ENCODE measurements at regions not wholly inside any gene's neighbourhood (a gene's known extent, or its start where the extent isn't known, plus 50 kb on each side); places are given as distances from the start of the nearest gene placed in this dataset.

- Histone ChIP-seq H3K4me3 (peak overlapping the region in 2 of 4 donors; percentile 0 to 35), H3K4me1 (peaks cover 0 to 18% (median 4%) of the 10 kb centered on the region in 4 donors), H3K27ac (peak overlapping the region; percentile 24 to 72 (median 62)), H3K9me3 (no peaks in the 10 kb centered on the region), H3K36me3 (no peaks in the 10 kb centered on the region), H3K27me3 (no peaks in the 10 kb centered on the region)
- in situ Hi-C loops (cut with MboI; ENCODE audit: low pct_ligation_motif_present in 1 of 4, low pct_unique_long_range_greater_than_20kb in 1 of 4, low sequenced_read_pairs in 3 of 4), result loop anchor here in 1 of 4 donors (25.0 kb wide), 1 partner anchor 248 kb away; the partner anchor contains the start of gene KLF6
- WGBS, 2 donors (ENCODE audit: low coverage in 1 of 2), result 26 to 34% methylated on average over 8 to 15 of the region's 15 CpGs
- peak; percentile 22 for DNase-seq
- TF ChIP-seq POLR2AphosphoS5 (IDR thresholded peaks at IDR 0.05) (peak in 1 of 3 donors; percentile 14), CTCF (IDR thresholded peaks at IDR 0.05) (no peak)
- intact Hi-C loops (cut with DNase I; ENCODE audit: low total_unique reads), result no loop called here
These were observed 250.0 kb upstream of the KLF6 start for GRCh38 chr10:4034907-4035598.

DNA sequence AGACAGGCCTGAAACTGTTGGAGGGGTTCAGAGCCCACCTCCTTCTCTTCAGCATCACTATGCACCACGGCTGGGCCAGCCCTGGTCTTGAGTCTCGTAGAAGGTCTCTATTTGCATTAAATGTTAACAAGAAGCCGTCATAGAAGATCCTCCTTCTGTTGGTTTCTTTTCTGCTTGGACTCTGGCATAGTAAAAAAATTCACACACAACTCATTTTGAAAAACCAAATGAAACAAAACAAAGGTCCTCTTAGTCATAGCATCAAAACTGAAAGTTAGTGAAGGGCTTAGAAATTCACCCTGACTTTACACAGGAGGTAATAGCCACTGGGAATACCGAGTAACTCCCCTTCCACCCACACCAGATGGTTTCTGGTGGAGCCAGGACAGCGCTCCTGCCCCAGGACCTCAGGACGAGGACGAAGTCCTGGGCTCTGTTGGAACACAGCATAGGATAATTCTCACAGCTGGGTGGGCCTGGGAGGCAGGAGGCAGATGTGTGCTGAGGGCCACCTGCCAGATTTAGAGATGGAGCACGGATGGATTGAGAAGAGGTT lies 248.4 kb upstream of the KLF6 start:
- Histone ChIP-seq H3K36me3 (no peaks in the 10 kb centered on the region), H3K9me3 (no peaks in the 10 kb centered on the region), H3K27me3 (no peaks in the 10 kb centered on the region), H3K27ac (no peak overlapping the region), H3K4me1 (peaks cover 0 to 18% (median 4%) of the 10 kb centered on the region in 4 donors), H3K4me3 (no peak overlapping the region)
- in situ Hi-C loops (cut with MboI; ENCODE audit: low pct_ligation_motif_present in 1 of 4, low pct_unique_long_range_greater_than_20kb in 1 of 4, low sequenced_read_pairs in 3 of 4) (loop anchor here in 1 of 4 donors (25.0 kb wide), 1 partner anchor 246 kb away; the partner anchor contains the start of gene KLF6), intact Hi-C loops (cut with DNase I; ENCODE audit: low total_unique reads) (no loop called here)
- TF ChIP-seq POLR2AphosphoS5 (IDR thresholded peaks at IDR 0.05) (no peak), EP300 (IDR thresholded peaks at IDR 0.05; ENCODE audit: low read depth) (no peak), POLR2A (IDR thresholded peaks at IDR 0.05) (no peak), CTCF (IDR thresholded peaks at IDR 0.05) (no peak)
- no peak for DNase-seq
- 54 to 71% methylated on average over 2 to 8 of the region's 8 CpGs for WGBS, 2 donors (ENCODE audit: low coverage in 1 of 2)

- in situ Hi-C loops (cut with MboI; ENCODE audit: low pct_ligation_motif_present in 1 of 4, low pct_unique_long_range_greater_than_20kb in 1 of 4, low sequenced_read_pairs in 3 of 4) (loop anchor here in 1 of 4 donors (25.0 kb wide), 1 partner anchor 243 kb away; the partner anchor contains the start of gene KLF6), intact Hi-C loops (cut with DNase I; ENCODE audit: low total_unique reads) (no loop called here)
- Histone ChIP-seq H3K27ac (no peak overlapping the region), H3K4me3 (no peak overlapping the region), H3K9me3 (no peaks in the 10 kb centered on the region), H3K27me3 (no peaks in the 10 kb centered on the region), H3K4me1 (peaks cover 0 to 13% (median 2%) of the 10 kb centered on the region in 4 donors), H3K36me3 (no peaks in the 10 kb centered on the region)
- WGBS, 2 donors (ENCODE audit: low coverage in 1 of 2), result 79 to 89% methylated on average over 3 to 8 of the region's 8 CpGs
- DNase-seq, result no peak
- no peak for TF ChIP-seq POLR2A (IDR thresholded peaks at IDR 0.05)
These were observed 244.9 kb upstream of the KLF6 start for GRCh38 chr10:4029866-4030265.

DNA sequence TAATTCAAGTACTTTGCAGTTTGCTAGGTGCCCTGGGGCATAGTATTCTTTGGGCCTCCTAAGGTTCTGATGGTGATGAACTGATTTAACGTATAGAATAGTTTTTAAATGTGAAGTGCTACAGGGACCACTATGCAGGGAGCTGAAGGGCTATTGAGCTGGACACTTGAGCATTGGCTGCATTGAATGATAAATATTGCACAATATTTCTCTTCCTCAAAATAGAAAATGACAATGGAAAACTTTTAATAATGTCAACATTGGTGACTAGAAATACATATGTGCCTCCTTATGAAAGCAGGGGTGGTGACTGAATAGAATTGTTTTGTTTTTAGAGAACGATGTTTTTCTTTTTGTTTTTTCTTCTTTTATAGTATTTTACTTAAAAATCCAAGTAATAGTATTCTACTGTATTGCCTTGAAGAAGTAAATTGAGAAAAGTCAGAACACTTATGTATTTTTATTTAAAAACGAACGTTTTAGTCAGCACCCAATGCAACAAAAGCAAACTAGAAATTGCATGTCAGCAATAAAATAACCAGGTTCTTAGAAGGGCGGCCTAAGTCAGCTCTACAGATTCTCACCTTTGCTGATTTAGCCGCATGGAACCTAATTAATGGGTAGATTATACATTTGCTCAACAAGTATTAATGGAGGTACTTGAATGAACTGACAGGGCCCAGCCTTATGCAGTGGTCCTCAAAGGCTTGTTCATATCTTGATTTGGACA lies 244.0 kb upstream of the KLF6 start:
- Histone ChIP-seq H3K27me3 (no peaks in the 10 kb centered on the region), H3K27ac (no peak overlapping the region), H3K4me3 (no peak overlapping the region), H3K9me3 (no peaks in the 10 kb centered on the region), H3K4me1 (peaks cover 0 to 4% (median 0%) of the 10 kb centered on the region in 4 donors), H3K36me3 (no peaks in the 10 kb centered on the region)
- intact Hi-C loops (cut with DNase I; ENCODE audit: low total_unique reads) (no loop called here), in situ Hi-C loops (cut with MboI; ENCODE audit: low pct_ligation_motif_present in 1 of 4, low pct_unique_long_range_greater_than_20kb in 1 of 4, low sequenced_read_pairs in 3 of 4) (loop anchor here in 1 of 4 donors (25.0 kb wide), 1 partner anchor 242 kb away; the partner anchor contains the start of gene KLF6)
- TF ChIP-seq POLR2AphosphoS5 (IDR thresholded peaks at IDR 0.05) (no peak), EP300 (IDR thresholded peaks at IDR 0.05; ENCODE audit: low read depth) (no peak)
- DNase-seq, result no peak
- WGBS, 2 donors (ENCODE audit: low coverage in 1 of 2), result 91 to 96% methylated on average over 6 of the region's 6 CpGs

GRCh38 chr10:4028027-4028471 lies 243.0 kb upstream of the KLF6 start:
- Histone ChIP-seq H3K27ac (no peak overlapping the region), H3K27me3 (no peaks in the 10 kb centered on the region), H3K36me3 (no peaks in the 10 kb centered on the region), H3K4me1 (peaks cover 0 to 3% (median 0%) of the 10 kb centered on the region in 4 donors), H3K4me3 (no peak overlapping the region), H3K9me3 (no peaks in the 10 kb centered on the region)
- in situ Hi-C loops (cut with MboI; ENCODE audit: low pct_ligation_motif_present in 1 of 4, low pct_unique_long_range_greater_than_20kb in 1 of 4, low sequenced_read_pairs in 3 of 4), result loop anchor here in 1 of 4 donors (25.0 kb wide), 1 partner anchor 241 kb away; the partner anchor contains the start of gene KLF6
- intact Hi-C loops (cut with DNase I; ENCODE audit: low total_unique reads), result no loop called here
- TF ChIP-seq POLR2AphosphoS5 (IDR thresholded peaks at IDR 0.05) (peak in 1 of 3 donors; percentile 27), POLR2A (IDR thresholded peaks at IDR 0.05) (no peak)
- WGBS, 2 donors (ENCODE audit: low coverage in 1 of 2), result 67% methylated on average over 4 to 5 of the region's 5 CpGs
- DNase-seq, result no peak
